Liver (tissue), 8 donors: ENCODE measurements at regions not wholly inside any gene's neighbourhood (a gene's known extent, or its start where the extent isn't known, plus 50 kb on each side); places are given as distances from the start of the nearest gene placed in this dataset.
A peak's percentile ranks its signal among the peaks of the same experiment; 100 is the strongest.

Experiments used
- DNase-seq: peaks from one replicate; pipeline ENCODE4 v3.0.0-alpha.2; 2017; ENCODE audit warnings: low spot score
- H3K27ac ChIP-seq, 2 donors: one replicate each; pipeline ENCODE4 v1.7.0; 2013; ENCODE audit warnings: inconsistent platforms in 2 of 2, low read length in 2 of 2, control low read depth in 1 of 2, low read depth in 1 of 2, mild to moderate bottlenecking in 1 of 2
- H3K27me3 ChIP-seq, 4 donors: one replicate each; pipeline versions ENCODE4 v1.6.1 to v1.7.0; 2013; ENCODE audit warnings: low read length in 3 of 4, inconsistent platforms in 1 of 4, mild to moderate bottlenecking in 1 of 4, moderate library complexity in 1 of 4; ENCODE audit not compliant: control insufficient read depth in 4 of 4, insufficient read depth in 4 of 4
- H3K36me3 ChIP-seq, 4 donors: one replicate each; pipeline versions ENCODE4 v1.6.1 to v1.7.0; 2013; ENCODE audit warnings: low read length in 3 of 4, mild to moderate bottlenecking in 3 of 4, low read depth in 1 of 4, moderate library complexity in 1 of 4; ENCODE audit not compliant: control insufficient read depth in 4 of 4, insufficient read depth in 3 of 4
- H3K4me1 ChIP-seq, 4 donors: one replicate each; pipeline versions ENCODE4 v1.6.1 to v1.7.0; 2013; ENCODE audit warnings: low read length in 3 of 4, mild to moderate bottlenecking in 3 of 4, moderate library complexity in 1 of 4; ENCODE audit not compliant: control insufficient read depth in 4 of 4, insufficient read depth in 4 of 4
- H3K4me3 ChIP-seq, 3 donors: one replicate each; pipeline versions ENCODE4 v1.6.1 to v1.7.0; 2013; ENCODE audit warnings: low read length in 3 of 3, control low read depth in 1 of 3, low read depth in 1 of 3, mild to moderate bottlenecking in 1 of 3
- H3K9ac ChIP-seq, 2 donors: one replicate each; pipeline ENCODE4 v1.7.0; 2013; ENCODE audit warnings: low read length in 2 of 2, mild to moderate bottlenecking in 2 of 2, moderate library complexity in 2 of 2, control low read depth in 1 of 2, low read depth in 1 of 2
- H3K9me3 ChIP-seq, 4 donors: one replicate each; pipeline versions ENCODE4 v1.6.1 to v1.7.0; 2013; ENCODE audit warnings: low read length in 3 of 4; ENCODE audit not compliant: control insufficient read depth in 4 of 4
- EGR1 ChIP-seq, 2 donors: IDR thresholded peaks; 2 replicates each; pipeline ENCODE4 v1.6.1; 2016 to 2018; ENCODE audit warnings: antibody characterized with exemption in 2 of 2, low read depth in 2 of 2
- FOXA1 ChIP-seq: IDR thresholded peaks from 2 replicates; pipeline ENCODE4 v1.6.1; 2016; ENCODE audit warnings: antibody characterized with exemption
- FOXA2 ChIP-seq: IDR thresholded peaks from 2 replicates; pipeline ENCODE4 v1.6.1; 2016; ENCODE audit warnings: antibody characterized with exemption
- GABPA ChIP-seq, 2 donors: IDR thresholded peaks in 1 of 2; conservative IDR thresholded peaks in 1 of 2; 2 replicates each; pipeline ENCODE4 v1.6.1; 2016; ENCODE audit warnings: antibody characterized with exemption in 2 of 2, mild to moderate bottlenecking in 1 of 2, moderate library complexity in 1 of 2
- HNF4A ChIP-seq, 2 donors: conservative IDR thresholded peaks; 2 replicates each; pipeline ENCODE4 v1.6.1; 2016; ENCODE audit warnings: antibody characterized with exemption in 2 of 2, mild to moderate bottlenecking in 2 of 2
- JUND ChIP-seq, 2 donors: IDR thresholded peaks; 2 replicates each; pipeline ENCODE4 v1.6.1; 2016; ENCODE audit warnings: antibody characterized with exemption in 2 of 2
- NR2F2 ChIP-seq: IDR thresholded peaks from 2 replicates; pipeline ENCODE4 v1.6.1; 2016; ENCODE audit warnings: antibody characterized with exemption
- RAD21 ChIP-seq, 2 donors: IDR thresholded peaks; 2 replicates each; pipeline ENCODE4 v1.6.1; 2016; ENCODE audit warnings: antibody characterized with exemption in 2 of 2, mild to moderate bottlenecking in 2 of 2
- REST ChIP-seq: IDR thresholded peaks from 2 replicates; pipeline ENCODE4 v1.6.1; 2016; ENCODE audit warnings: antibody characterized with exemption, mild to moderate bottlenecking
- TAF1 ChIP-seq: conservative IDR thresholded peaks from 2 replicates; pipeline ENCODE4 v1.6.1; 2016; ENCODE audit warnings: antibody characterized with exemption, mild to moderate bottlenecking
- ZBTB33 ChIP-seq: IDR thresholded peaks from 2 replicates; pipeline ENCODE4 v1.6.1; 2016; ENCODE audit warnings: antibody characterized with exemption
- WGBS: extraction: QIAGEN DNeasy Blood & Tissue Kit; methylation state at CpG from one replicate; pipeline ENCODE4 v1.1.7; 2013; 5-methylcytosine and 5-hydroxymethylcytosine counted together
- TF ChIP-seq, protein P1 (sequence below): fragments of 150-350 bp; IDR thresholded peaks from 2 replicates; pipeline ENCODE4 v1.5.1; 2017; ENCODE audit warnings: improper control_type of control experiment, low read depth, low read length; ENCODE audit not compliant: missing input control
- TF ChIP-seq, protein P2 (sequence below): IDR thresholded peaks from 2 replicates; pipeline ENCODE4 v1.6.1; 2016; ENCODE audit warnings: antibody characterized with exemption
- donor health status: healthy.
- donor health status: healthy.
- donor health status: healthy.
- donor health status: healthy.
- donor health status: healthy.

- H3K9ac ChIP-seq: no peak overlapping the region
- no peak for DNase-seq
- no peaks in the 10 kb centered on the region for H3K36me3 ChIP-seq
- no peak overlapping the region for H3K4me3 ChIP-seq
- no peak overlapping the region for H3K27ac ChIP-seq
- peaks cover 0 to 8% (median 2%) of the 10 kb centered on the region in 4 donors for H3K9me3 ChIP-seq
- TF ChIP-seq, protein P1, sequence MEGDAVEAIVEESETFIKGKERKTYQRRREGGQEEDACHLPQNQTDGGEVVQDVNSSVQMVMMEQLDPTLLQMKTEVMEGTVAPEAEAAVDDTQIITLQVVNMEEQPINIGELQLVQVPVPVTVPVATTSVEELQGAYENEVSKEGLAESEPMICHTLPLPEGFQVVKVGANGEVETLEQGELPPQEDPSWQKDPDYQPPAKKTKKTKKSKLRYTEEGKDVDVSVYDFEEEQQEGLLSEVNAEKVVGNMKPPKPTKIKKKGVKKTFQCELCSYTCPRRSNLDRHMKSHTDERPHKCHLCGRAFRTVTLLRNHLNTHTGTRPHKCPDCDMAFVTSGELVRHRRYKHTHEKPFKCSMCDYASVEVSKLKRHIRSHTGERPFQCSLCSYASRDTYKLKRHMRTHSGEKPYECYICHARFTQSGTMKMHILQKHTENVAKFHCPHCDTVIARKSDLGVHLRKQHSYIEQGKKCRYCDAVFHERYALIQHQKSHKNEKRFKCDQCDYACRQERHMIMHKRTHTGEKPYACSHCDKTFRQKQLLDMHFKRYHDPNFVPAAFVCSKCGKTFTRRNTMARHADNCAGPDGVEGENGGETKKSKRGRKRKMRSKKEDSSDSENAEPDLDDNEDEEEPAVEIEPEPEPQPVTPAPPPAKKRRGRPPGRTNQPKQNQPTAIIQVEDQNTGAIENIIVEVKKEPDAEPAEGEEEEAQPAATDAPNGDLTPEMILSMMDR: no peak
- TF ChIP-seq GABPA (IDR thresholded peaks at IDR 0.05 in 1 of 2, conservative IDR thresholded peaks at IDR 0.05 in 1 of 2) (no peak), NR2F2 (no peak)
- no peaks in the 10 kb centered on the region for H3K27me3 ChIP-seq
- H3K4me1 ChIP-seq: no peaks in the 10 kb centered on the region
Observed at GRCh38 chr2:57386305-57386704, 660.3 kb upstream of the VRK2 start.

GRCh38 chr2:57396355-57397098, 650.1 kb upstream of the VRK2 start:
- Histone ChIP-seq H3K4me1 (no peaks in the 10 kb centered on the region), H3K27ac (no peak overlapping the region), H3K9me3 (peaks cover 0 to 7% (median 2%) of the 10 kb centered on the region in 4 donors), H3K27me3 (no peaks in the 10 kb centered on the region), H3K36me3 (no peaks in the 10 kb centered on the region), H3K9ac (no peak overlapping the region), H3K4me3 (peak overlapping the region in 1 of 3 donors; percentile 26)
- TF ChIP-seq HNF4A (conservative IDR thresholded peaks at IDR 0.05) (no peak), GABPA (IDR thresholded peaks at IDR 0.05 in 1 of 2, conservative IDR thresholded peaks at IDR 0.05 in 1 of 2) (no peak), TAF1 (no peak), REST (no peak), JUND (IDR thresholded peaks at IDR 0.05) (no peak), ZBTB33 (no peak), FOXA1 (no peak), NR2F2 (no peak), RAD21 (IDR thresholded peaks at IDR 0.05) (no peak), EGR1 (IDR thresholded peaks at IDR 0.05; ENCODE audit: low read depth in 2 of 2) (no peak), FOXA2 (no peak)
- TF ChIP-seq, protein P1: no peak
- TF ChIP-seq, protein P2, sequence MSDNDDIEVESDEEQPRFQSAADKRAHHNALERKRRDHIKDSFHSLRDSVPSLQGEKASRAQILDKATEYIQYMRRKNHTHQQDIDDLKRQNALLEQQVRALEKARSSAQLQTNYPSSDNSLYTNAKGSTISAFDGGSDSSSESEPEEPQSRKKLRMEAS: no peak
- 73% methylated on average over 9 of the region's 9 CpGs for WGBS
- DNase-seq: no peak
